Caki2 (cell line): ENCODE measurements at regions not wholly inside any gene's neighbourhood (a gene's known extent, or its start where the extent isn't known, plus 50 kb on each side); places are given as distances from the start of the nearest gene placed in this dataset.

Source experiments
- DNase-seq: peaks from one replicate; pipeline ENCODE4 v3.0.0-alpha.2; 2015; ENCODE audit warnings: low read depth
- in situ Hi-C: cut with HindIII; loops from 2 replicates; pipeline ENCODE4 v1.10.0; 2016; ENCODE audit warnings: low sequenced_read_pairs, low pct_unique_long_range_greater_than_20kb, mixed read lengths

- DNase-seq, result no peak
- in situ Hi-C loops, result no loop called here
Observed at GRCh38 chr7:118737935-118738334, 513.4 kb downstream of the ANKRD7 start.

GRCh38 chr7:118745927-118746326, 521.4 kb downstream of the ANKRD7 start:
- in situ Hi-C loops, result no loop called here
- no peak for DNase-seq

DNA sequence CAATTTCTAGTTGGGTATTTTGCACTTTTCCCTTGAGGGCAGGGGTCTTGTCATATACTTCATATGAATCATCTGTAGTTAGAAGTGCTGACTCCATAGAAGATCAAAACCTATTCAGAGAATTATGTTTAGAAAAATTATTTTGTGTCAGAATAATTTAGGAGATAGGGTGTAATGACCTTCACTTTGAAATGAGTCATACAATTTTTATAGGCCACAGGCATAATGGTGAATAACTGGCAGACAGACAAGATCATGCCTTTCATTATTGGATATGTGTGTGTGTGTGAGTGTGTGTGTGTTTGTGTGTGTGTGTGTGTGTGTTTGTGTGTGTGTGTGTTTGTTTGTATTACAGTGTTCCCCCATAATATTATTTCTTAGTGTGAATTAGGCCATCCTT, 523.0 kb downstream of the ANKRD7 start:
- in situ Hi-C loops, result no loop called here

GRCh38 chr7:118753479-118753878, 529.0 kb downstream of the ANKRD7 start:
- no peak for DNase-seq
- in situ Hi-C loops, result no loop called here

More for the DNA sequence above, 523.0 kb downstream of the ANKRD7 start:
- no peak for DNase-seq

GRCh38 chr7:118754608-118755007, 530.1 kb downstream of the ANKRD7 start:
- DNase-seq, result no peak
- in situ Hi-C loops, result no loop called here

GRCh38 chr7:118755067-118755625, 530.6 kb downstream of the ANKRD7 start:
- in situ Hi-C loops, result no loop called here
- DNase-seq, result no peak

DNA sequence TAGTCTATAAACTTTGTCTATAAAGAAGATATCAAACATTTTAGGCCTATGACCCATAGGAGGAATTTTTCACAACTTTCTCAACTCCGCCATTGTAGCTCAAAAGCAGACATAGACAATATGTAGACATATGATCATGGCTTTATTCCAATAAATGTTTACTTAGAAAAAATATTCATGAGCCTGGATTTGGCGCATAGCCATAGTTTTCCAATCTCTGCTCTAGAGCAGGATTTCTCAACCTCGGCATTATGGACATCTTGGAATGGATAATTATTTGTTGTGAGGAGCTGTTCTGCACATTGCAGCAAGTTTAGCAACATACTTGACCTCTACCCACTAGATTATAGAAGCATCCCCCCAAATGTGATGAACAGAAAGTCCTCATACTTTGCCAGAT, 532.6 kb downstream of the ANKRD7 start:
- in situ Hi-C loops, result no loop called here
- no peak for DNase-seq

DNA sequence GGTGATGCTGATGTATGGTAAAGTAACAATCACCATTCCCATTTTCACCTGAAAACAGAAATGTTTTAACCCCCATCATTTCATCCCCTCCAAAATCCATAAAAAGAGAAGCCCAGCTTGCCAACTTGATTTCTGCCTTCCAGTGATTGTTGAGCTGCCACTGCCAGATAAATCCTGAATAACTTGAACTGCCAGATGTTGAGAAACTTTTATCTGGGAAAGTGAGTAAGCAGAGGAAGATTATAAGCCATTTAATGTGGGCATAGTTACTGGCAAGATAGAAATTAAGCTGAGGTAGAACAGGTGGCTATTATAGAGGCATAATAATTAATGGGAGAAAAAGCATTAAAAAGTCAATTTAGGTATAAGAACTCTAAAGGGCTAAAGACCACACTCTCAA, 534.1 kb downstream of the ANKRD7 start:
- in situ Hi-C loops, result no loop called here
- no peak for DNase-seq

GRCh38 chr7:118759921-118760320, 535.4 kb downstream of the ANKRD7 start:
- in situ Hi-C loops, result no loop called here
- DNase-seq, result no peak

DNA sequence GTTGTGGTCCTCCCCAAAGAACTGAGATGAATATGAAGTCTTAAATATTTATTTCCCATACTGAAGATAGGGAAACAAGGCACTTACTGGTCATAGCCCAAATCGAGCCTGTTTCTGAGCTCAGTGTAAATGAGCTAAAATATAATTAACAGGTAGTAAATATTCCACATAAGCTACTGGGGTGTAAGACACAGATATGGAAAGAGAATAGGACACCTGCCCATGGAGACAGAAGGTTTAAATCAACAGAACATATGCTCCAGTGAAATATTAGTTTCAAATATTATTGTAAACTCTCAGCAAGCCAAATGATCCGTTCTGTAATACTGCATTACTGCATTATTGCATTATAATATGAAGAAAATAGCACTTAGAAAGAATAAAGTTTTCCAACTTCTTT, 537.9 kb downstream of the ANKRD7 start:
- no peak for DNase-seq
- in situ Hi-C loops, result no loop called here

- in situ Hi-C loops, result no loop called here
- DNase-seq, result no peak
Observed at GRCh38 chr7:118764221-118764620, 539.7 kb downstream of the ANKRD7 start.

DNA sequence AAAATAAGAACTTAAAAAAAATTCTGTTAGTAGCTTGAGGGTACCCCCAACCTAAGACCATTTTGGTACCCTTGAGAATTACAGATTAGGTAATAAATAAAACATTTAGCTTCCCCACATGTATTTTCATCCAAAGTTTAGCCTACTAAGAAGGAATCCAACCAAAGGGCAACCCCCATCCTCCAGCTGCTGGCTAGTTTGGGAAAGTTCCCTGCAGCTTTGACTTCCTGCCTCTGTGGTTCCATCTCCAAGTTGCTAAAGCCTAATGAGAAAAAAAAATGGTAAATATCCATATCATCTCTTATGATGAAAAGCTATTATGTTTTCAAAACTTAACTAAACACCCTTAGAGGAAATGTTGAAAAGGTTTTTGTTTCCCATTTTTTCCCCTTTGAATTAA, 547.2 kb downstream of the ANKRD7 start:
- in situ Hi-C loops, result no loop called here
- no peak for DNase-seq

DNA sequence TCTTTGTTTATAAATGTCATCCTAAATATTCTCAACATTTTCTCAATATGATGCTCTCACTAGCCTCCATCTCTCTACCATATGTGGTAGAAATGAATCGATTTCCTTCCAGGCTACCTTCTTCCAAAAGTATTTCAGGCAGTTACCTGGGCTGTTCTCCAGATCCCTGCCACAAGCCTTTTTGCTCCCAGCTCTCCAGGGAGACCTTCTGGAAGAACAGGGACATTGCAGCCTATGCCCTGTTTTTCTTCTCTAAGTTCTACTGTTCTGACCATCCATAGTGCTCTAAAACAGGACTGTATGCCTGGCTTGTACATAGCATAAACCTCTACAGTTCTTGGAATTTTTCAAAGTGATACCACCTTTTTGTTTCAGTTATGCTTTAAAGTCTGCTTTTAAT, 552.8 kb downstream of the ANKRD7 start:
- no peak for DNase-seq
- in situ Hi-C loops, result no loop called here

DNA sequence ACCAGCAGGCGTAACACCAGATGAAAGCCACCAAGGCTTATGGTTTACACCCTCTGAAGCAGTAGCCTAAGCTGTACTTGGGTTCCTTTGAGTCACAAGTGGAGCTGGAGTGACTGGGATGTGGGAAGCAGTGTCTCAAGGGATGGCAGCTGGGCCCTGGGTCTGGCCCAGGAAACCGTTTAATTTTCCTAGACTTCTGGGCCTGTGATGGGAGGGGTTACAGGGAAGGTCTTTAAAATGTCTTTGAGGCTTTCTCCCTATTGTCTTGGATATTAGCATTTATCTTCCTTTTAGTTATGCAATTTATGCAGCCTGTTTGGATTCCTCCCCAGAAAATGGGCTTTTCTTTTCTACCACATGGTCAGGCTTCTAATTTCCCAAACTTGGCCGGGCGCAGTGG, 568.2 kb downstream of the ANKRD7 start:
- in situ Hi-C loops, result no loop called here
- DNase-seq, result no peak

GRCh38 chr7:118793582-118793981, 569.1 kb downstream of the ANKRD7 start:
- in situ Hi-C loops, result no loop called here
- DNase-seq, result no peak

DNA sequence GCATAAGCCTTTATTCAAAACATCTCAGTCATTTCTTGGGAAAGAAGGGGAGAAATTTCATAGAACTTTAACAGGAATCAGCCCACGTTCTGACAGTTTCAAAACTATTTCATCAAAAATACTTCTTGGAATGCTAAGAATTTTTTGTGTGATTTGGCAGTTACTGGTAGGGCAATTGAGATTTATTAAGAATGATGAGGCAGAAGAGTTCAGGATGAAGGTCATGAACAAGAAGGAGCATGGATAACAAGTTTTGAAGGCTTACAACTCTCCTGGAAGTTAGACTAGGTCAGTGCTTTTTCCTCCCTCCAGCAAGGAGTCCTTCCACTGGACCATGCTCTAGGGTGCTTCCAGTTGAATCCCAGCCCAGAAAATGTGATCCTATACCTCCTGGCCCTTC, 569.9 kb downstream of the ANKRD7 start:
- no peak for DNase-seq
- in situ Hi-C loops, result no loop called here

DNA sequence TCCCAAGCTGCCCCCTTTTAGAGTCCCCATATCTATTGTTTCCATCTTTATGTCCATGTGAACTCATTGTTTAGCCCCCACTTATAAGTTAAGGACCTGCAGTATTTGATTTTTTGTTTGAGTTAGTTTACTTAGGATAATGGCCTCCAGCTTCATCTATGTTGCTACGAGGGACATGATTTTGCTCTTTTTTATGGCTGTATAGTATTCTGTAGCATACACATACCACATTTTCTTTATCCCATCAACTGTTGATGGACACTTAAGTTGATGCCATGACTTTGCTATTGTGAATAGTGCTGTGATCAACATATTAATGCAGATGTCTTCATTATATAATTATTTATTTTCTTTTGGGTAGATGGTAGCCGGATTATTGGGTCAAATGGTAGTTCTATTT, 576.9 kb downstream of the ANKRD7 start:
- in situ Hi-C loops, result no loop called here
- DNase-seq, result no peak

DNA sequence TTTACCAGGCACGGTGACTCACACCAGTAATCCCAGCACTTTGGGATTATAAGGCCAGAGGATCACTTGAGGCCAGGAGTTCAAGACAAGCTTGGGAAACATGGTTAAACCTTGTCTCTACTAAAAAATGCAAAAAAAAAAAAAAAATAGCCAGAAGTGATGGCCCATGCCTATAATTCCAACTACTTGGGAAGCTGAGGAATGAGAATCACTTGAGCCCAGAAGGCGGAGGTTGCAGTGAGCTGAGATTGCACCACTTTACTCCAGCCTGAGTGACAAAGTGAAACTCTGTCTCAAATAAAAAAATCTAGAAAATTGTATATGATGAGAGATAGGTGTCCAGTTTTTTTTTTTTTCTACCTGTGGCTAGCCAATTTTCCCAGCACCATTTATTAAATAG, 578.2 kb downstream of the ANKRD7 start:
- DNase-seq, result no peak
- in situ Hi-C loops, result no loop called here

DNA sequence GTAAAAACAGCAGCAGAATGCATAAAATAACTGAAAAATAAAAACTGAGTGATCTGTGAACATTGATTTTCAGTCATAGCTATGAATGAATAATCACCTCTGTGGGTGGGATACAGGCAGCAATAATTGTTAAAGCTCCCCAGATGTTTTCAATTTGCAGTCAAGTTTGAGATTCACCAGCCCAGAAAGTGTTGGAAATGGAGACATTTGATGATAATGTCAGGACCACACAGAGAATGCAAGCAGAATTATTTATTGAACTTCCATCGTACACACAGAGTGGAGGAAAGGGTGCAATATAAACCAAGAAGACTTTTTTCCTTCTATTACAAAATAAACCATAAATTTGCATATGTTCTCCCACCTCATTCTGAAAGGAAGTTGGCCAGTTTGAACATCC, 601.7 kb downstream of the ANKRD7 start:
- in situ Hi-C loops, result no loop called here
- no peak for DNase-seq

DNA sequence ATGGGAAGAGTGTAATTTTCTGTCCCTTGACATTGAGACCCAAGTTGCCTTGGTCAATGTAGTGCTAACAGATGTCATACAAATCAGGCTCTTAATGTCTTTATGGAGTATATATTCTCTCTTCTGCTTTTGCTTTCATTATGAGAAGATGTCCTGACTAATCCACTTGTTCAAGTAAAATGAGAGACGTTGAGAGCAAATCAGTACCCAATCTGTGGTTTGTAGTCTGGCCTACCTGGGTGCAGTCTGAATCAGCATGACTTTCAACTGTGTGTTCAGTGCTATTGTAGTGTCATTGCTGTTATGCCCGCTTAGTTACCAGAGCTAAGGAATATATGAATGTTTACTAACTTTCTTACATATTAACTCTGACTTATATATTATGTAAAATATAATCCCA, 612.4 kb downstream of the ANKRD7 start:
- in situ Hi-C loops, result no loop called here
- no peak for DNase-seq

DNA sequence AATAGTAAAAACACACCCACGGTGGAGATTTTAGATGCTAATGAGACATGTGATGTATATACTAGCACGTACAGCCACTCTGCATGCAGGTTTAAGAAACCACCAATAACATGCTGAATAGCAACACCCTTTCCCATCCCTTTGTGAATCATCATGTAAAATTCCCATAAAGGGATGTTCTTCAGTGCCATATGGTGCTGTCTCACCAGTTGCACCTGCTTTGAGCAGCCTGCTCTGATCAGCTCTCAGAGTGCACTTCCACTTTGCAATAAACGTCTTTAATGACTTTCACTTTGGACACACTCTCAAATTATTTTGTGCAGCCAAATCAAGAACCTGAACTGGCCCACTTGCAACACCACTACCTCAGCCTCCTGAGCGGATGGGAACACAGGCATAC, 615.0 kb downstream of the ANKRD7 start:
- DNase-seq, result no peak
- in situ Hi-C loops, result no loop called here
